A673 (cell line): ENCODE measurements at regions not wholly inside any gene's neighbourhood (a gene's known extent, or its start where the extent isn't known, plus 50 kb on each side); places are given as distances from the start of the nearest gene placed in this dataset.

Experiments used
- EZH2 ChIP-seq: fragments of 200-600 bp; sonication (generic); IDR thresholded peaks from 2 replicates; pipeline ENCODE4 v1.6.1; 2017; ENCODE audit warnings: borderline replicate concordance, low read depth, mild to moderate bottlenecking, mixed read lengths, antibody characterized with exemption, low read length; ENCODE audit not compliant: poor library complexity, severe bottlenecking
- TF ChIP-seq, protein P1 (sequence below): fragments of 300-800, 200-600 bp; sonication (generic); conservative IDR thresholded peaks from 2 replicates; pipeline ENCODE4 v1.5.1; 2017; ENCODE audit warnings: low read depth, mild to moderate bottlenecking, antibody characterized with exemption, low read length, moderate library complexity, mixed read lengths

DNA sequence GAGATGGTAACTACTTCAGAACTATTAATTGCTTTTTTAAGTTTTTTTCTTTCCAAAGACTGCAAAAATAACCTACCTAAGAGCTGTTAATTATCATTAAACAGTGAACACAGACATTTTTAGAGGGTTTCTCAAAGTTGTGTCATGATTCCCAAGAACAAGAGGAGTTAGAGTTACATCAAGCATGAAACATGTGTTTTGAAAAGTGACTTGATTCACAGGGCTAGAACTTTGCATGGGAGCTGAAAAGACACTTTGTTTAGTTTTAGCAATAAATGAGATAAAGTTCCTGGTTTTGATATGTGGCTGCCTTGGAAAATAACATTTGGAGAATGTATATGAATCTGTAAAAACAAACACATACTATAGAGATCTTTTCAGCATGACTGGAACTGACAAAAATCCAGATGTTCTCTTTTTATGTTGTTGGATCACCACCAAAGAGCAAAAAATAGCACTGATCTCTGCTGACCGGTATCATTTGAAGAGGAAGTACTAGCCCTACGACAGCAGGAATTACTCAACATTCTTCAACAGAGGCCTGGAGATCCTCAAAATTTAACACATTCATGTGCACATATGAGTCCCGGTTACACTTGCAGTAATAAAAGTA lies 173.0 kb upstream of the PCDH18 start:
- TF ChIP-seq, protein P1, sequence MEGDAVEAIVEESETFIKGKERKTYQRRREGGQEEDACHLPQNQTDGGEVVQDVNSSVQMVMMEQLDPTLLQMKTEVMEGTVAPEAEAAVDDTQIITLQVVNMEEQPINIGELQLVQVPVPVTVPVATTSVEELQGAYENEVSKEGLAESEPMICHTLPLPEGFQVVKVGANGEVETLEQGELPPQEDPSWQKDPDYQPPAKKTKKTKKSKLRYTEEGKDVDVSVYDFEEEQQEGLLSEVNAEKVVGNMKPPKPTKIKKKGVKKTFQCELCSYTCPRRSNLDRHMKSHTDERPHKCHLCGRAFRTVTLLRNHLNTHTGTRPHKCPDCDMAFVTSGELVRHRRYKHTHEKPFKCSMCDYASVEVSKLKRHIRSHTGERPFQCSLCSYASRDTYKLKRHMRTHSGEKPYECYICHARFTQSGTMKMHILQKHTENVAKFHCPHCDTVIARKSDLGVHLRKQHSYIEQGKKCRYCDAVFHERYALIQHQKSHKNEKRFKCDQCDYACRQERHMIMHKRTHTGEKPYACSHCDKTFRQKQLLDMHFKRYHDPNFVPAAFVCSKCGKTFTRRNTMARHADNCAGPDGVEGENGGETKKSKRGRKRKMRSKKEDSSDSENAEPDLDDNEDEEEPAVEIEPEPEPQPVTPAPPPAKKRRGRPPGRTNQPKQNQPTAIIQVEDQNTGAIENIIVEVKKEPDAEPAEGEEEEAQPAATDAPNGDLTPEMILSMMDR, result no peak
- no peak for TF ChIP-seq EZH2
